GM18858 (cell line): ENCODE measurements at regions not wholly inside any gene's neighbourhood (a gene's known extent, or its start where the extent isn't known, plus 50 kb on each side); places are given as distances from the start of the nearest gene placed in this dataset.

Experiments
- ATAC-seq: cut with Tn5 transposase; IDR thresholded peaks from one replicate; pipeline ENCODE4 v1.9.1; 2021; ENCODE audit not compliant: unreplicated experiment

- no peak for ATAC-seq
These were observed 214.4 kb downstream of the BARHL2 start for GRCh38 chr1:90502696-90503095.

GRCh38 chr1:90502194-90502593 is 214.9 kb downstream of the BARHL2 start:
- ATAC-seq, result no peak

GRCh38 chr1:90501281-90501680 is 215.8 kb downstream of the BARHL2 start:
- ATAC-seq, result no peak

- no peak for ATAC-seq
These were observed 222.3 kb downstream of the BARHL2 start for GRCh38 chr1:90494748-90495282.

- no peak for ATAC-seq
These were observed 228.7 kb downstream of the BARHL2 start for GRCh38 chr1:90488451-90488850.

- no peak for ATAC-seq
These were observed 230.1 kb downstream of the BARHL2 start for GRCh38 chr1:90486996-90487395.

- peak; percentile 53 for ATAC-seq
These were observed 230.8 kb downstream of the BARHL2 start for GRCh38 chr1:90486134-90486824.

- no peak for ATAC-seq
These were observed 236.7 kb downstream of the BARHL2 start for GRCh38 chr1:90480271-90480835.

GRCh38 chr1:90476994-90477393 is 240.1 kb downstream of the BARHL2 start:
- ATAC-seq, result no peak

GRCh38 chr1:90476411-90476810 is 240.7 kb downstream of the BARHL2 start:
- ATAC-seq, result no peak

- no peak for ATAC-seq
These were observed 241.5 kb downstream of the BARHL2 start for GRCh38 chr1:90475631-90476030.

GRCh38 chr1:90474731-90475130 is 242.4 kb downstream of the BARHL2 start:
- no peak for ATAC-seq

GRCh38 chr1:90474158-90474557 is 242.9 kb downstream of the BARHL2 start:
- no peak for ATAC-seq

- ATAC-seq, result no peak
These were observed 244.3 kb downstream of the BARHL2 start for GRCh38 chr1:90472775-90473174.

GRCh38 chr1:90459570-90459969 is 257.5 kb downstream of the BARHL2 start:
- ATAC-seq, result no peak

- ATAC-seq, result no peak
These were observed 259.1 kb downstream of the BARHL2 start for GRCh38 chr1:90457985-90458384.

- ATAC-seq, result no peak
These were observed 264.6 kb downstream of the BARHL2 start for GRCh38 chr1:90452491-90452890.

- ATAC-seq, result no peak
These were observed 273.7 kb downstream of the BARHL2 start for GRCh38 chr1:90443354-90443753.

GRCh38 chr1:90435351-90435750 is 281.8 kb downstream of the BARHL2 start:
- no peak for ATAC-seq

- no peak for ATAC-seq
These were observed 282.6 kb downstream of the BARHL2 start for GRCh38 chr1:90434460-90434859.

GRCh38 chr1:90417126-90417525 is 300.0 kb downstream of the BARHL2 start:
- no peak for ATAC-seq

GRCh38 chr1:90414201-90414600 is 302.9 kb downstream of the BARHL2 start:
- no peak for ATAC-seq

- ATAC-seq, result no peak
These were observed 303.6 kb downstream of the BARHL2 start for GRCh38 chr1:90413519-90413918.
